B cell (primary cell): ENCODE measurements at regions not wholly inside any gene's neighbourhood (a gene's known extent, or its start where the extent isn't known, plus 50 kb on each side); places are given as distances from the start of the nearest gene placed in this dataset.

ENCODE experiments used
- CTCF ChIP-seq: fragments of 200-600 bp; IDR thresholded peaks from one replicate; pipeline ENCODE4 v1.8.0; 2022; ENCODE audit warnings: antibody characterized with exemption, mild to moderate bottlenecking
- EZH2 ChIP-seq: IDR thresholded peaks from 2 replicates; pipeline ENCODE4 v1.6.1; 2012; ENCODE audit warnings: borderline replicate concordance, low read depth, mild to moderate bottlenecking, moderate library complexity, low read length; ENCODE audit not compliant: insufficient read depth, poor library complexity, severe bottlenecking

DNA sequence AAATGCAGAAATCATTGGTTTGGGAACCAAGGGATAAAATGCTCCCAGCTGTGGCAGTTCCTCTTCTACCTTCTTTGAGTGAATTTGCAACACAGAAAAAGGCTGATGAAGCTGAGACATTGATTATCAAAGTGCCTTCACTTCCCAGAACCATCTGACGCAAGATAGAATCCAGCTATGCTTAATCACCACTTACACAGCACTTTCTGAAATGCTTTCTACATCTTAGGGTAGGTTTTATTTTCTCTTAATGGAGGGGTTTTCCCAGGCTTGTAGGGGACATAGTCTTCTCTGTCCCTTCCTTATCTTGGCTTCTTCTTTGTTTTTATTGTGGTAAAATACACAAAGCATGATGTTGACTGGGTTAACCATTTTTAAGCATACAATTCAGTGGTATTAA lies 332.6 kb upstream of the ZNF32 start:
- TF ChIP-seq EZH2 (no peak), CTCF (no peak)
